ENCODE measurements at regions not wholly inside any gene's neighbourhood (a gene's known extent, or its start where the extent isn't known, plus 50 kb on each side); places are given as distances from the start of the nearest gene placed in this dataset.

GRCh38 chr11:13091804-13092203, 82.7 kb downstream of the RASSF10 start:
- no peak for TF ChIP-seq ZNF404 (tag by site-specific recombination; IDR thresholded peaks at IDR 0.05)
- no peak for TF ChIP-seq ZNF132 (tag by site-specific recombination; IDR thresholded peaks at IDR 0.05; ENCODE audit: borderline replicate concordance)
- TF ChIP-seq, protein P1, sequence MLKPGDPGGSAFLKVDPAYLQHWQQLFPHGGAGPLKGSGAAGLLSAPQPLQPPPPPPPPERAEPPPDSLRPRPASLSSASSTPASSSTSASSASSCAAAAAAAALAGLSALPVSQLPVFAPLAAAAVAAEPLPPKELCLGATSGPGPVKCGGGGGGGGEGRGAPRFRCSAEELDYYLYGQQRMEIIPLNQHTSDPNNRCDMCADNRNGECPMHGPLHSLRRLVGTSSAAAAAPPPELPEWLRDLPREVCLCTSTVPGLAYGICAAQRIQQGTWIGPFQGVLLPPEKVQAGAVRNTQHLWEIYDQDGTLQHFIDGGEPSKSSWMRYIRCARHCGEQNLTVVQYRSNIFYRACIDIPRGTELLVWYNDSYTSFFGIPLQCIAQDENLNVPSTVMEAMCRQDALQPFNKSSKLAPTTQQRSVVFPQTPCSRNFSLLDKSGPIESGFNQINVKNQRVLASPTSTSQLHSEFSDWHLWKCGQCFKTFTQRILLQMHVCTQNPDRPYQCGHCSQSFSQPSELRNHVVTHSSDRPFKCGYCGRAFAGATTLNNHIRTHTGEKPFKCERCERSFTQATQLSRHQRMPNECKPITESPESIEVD (tag by site-specific recombination; IDR thresholded peaks at IDR 0.05): no peak
- TF ChIP-seq ZNF48 (tag by site-specific recombination; IDR thresholded peaks at IDR 0.05): no peak
- TF ChIP-seq ZBTB48 (tag by site-specific recombination; IDR thresholded peaks at IDR 0.05): no peak
- no peak for TF ChIP-seq HIC1 (tag by site-specific recombination; IDR thresholded peaks at IDR 0.05)
- no peak for TF ChIP-seq ZNF670 (tag by site-specific recombination; IDR thresholded peaks at IDR 0.05; ENCODE audit: low read depth)
- Histone ChIP-seq H3K36me3 (ENCODE audit: control insufficient read depth in 2 of 2, insufficient read depth in 1 of 2, low read length in 2 of 2) (no peaks in the 10 kb centered on the region), H3K27ac (ENCODE audit: extremely low read depth, low read depth, low read length) (no peak overlapping the region), H3K4me1 (ENCODE audit: control insufficient read depth, insufficient read depth, low read length) (no peaks in the 10 kb centered on the region), H3K4me3 (ENCODE audit: low read depth, low read length) (no peak overlapping the region), H3K9me3 (ENCODE audit: control insufficient read depth, insufficient read depth, low read depth, low read length) (no peaks in the 10 kb centered on the region)
- CTCF ChIA-PET: interaction anchor here (0.6 to 1.3 kb wide), 2 partner anchors 58 to 126 kb away, joined by 3 read pairs; no protein-coding TSS in a partner anchor
- POLR2A ChIA-PET: interaction anchor here (0.8 kb wide), 1 partner anchor 33 kb away, joined by 6 read pairs; no protein-coding TSS in a partner anchor

- H3K9me3 ChIP-seq (ENCODE audit: control insufficient read depth, insufficient read depth, low read depth, low read length): no peaks in the 10 kb centered on the region
- H3K36me3 ChIP-seq (ENCODE audit: control insufficient read depth in 2 of 2, insufficient read depth in 1 of 2, low read length in 2 of 2): no peaks in the 10 kb centered on the region
- ChIA-PET POLR2A (no interaction called here), CTCF (no interaction called here)
- TF ChIP-seq ZNF558 (tag by site-specific recombination; IDR thresholded peaks at IDR 0.05) (no peak), ZNF426 (tag by site-specific recombination; IDR thresholded peaks at IDR 0.05) (no peak), SP2 (tag by site-specific recombination; IDR thresholded peaks at IDR 0.05) (no peak), ZSCAN23 (tag by site-specific recombination; IDR thresholded peaks at IDR 0.05) (no peak), ZSCAN4 (tag by site-specific recombination; IDR thresholded peaks at IDR 0.05) (no peak), KLF16 (tag by site-specific recombination; IDR thresholded peaks at IDR 0.05) (no peak), REPIN1 (tag by site-specific recombination; IDR thresholded peaks at IDR 0.05; ENCODE audit: low read depth) (no peak), ZNF596 (tag by site-specific recombination; IDR thresholded peaks at IDR 0.05) (no peak), ZBTB20 (tag by site-specific recombination; IDR thresholded peaks at IDR 0.05) (no peak), ZIC2 (tag by site-specific recombination; IDR thresholded peaks at IDR 0.05) (no peak), ZNF76 (tag by site-specific recombination; IDR thresholded peaks at IDR 0.05; ENCODE audit: borderline replicate concordance, low read depth) (no peak), ZNF610 (tag by site-specific recombination; IDR thresholded peaks at IDR 0.05; ENCODE audit: borderline replicate concordance) (no peak), ZNF114 (tag by site-specific recombination; IDR thresholded peaks at IDR 0.05) (no peak), ZNF621 (tag by site-specific recombination; IDR thresholded peaks at IDR 0.05) (no peak), ZNF624 (tag by site-specific recombination; IDR thresholded peaks at IDR 0.05) (no peak)
- TF ChIP-seq, protein P2, sequence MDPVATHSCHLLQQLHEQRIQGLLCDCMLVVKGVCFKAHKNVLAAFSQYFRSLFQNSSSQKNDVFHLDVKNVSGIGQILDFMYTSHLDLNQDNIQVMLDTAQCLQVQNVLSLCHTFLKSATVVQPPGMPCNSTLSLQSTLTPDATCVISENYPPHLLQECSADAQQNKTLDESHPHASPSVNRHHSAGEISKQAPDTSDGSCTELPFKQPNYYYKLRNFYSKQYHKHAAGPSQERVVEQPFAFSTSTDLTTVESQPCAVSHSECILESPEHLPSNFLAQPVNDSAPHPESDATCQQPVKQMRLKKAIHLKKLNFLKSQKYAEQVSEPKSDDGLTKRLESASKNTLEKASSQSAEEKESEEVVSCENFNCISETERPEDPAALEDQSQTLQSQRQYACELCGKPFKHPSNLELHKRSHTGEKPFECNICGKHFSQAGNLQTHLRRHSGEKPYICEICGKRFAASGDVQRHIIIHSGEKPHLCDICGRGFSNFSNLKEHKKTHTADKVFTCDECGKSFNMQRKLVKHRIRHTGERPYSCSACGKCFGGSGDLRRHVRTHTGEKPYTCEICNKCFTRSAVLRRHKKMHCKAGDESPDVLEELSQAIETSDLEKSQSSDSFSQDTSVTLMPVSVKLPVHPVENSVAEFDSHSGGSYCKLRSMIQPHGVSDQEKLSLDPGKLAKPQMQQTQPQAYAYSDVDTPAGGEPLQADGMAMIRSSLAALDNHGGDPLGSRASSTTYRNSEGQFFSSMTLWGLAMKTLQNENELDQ (tag by site-specific recombination; IDR thresholded peaks at IDR 0.05; ENCODE audit: low read depth): no peak
- no peak overlapping the region for H3K27ac ChIP-seq (ENCODE audit: extremely low read depth, low read depth, low read length)
- no peaks in the 10 kb centered on the region for H3K4me1 ChIP-seq (ENCODE audit: control insufficient read depth, insufficient read depth, low read length)
- no peak overlapping the region for H3K4me3 ChIP-seq (ENCODE audit: low read depth, low read length)
Observed at GRCh38 chr11:13094930-13095687, 86.0 kb downstream of the RASSF10 start.

All from HEK293 (cell line).